Thyroid gland (tissue), 4 donors: ENCODE measurements at regions not wholly inside any gene's neighbourhood (a gene's known extent, or its start where the extent isn't known, plus 50 kb on each side); places are given as distances from the start of the nearest gene placed in this dataset.

Experiments used
- CTCF ChIP-seq, 6 experiments: fragments of 200-600 bp in 3 of 6; fragments of 450-650 bp in 3 of 6; sonication (generic) in 3 of 6; IDR thresholded peaks; one replicate each; pipeline ENCODE4 v1.5.1; 2016 to 2019; ENCODE audit warnings: antibody characterized with exemption in 6 of 6, mild to moderate bottlenecking in 2 of 6, inconsistent platforms in 1 of 6, moderate library complexity in 1 of 6
- POLR2A ChIP-seq, 2 donors: fragments of 450-650 bp; IDR thresholded peaks; one replicate each; pipeline ENCODE4 v1.6.1; 2017; ENCODE audit warnings: antibody characterized with exemption in 2 of 2, mild to moderate bottlenecking in 2 of 2, moderate library complexity in 1 of 2

GRCh38 chr2:62303788-62304187, 107.9 kb downstream of the B3GNT2 start:
- TF ChIP-seq CTCF (IDR thresholded peaks at IDR 0.05) (no peak), POLR2A (IDR thresholded peaks at IDR 0.05) (no peak)
